ENCODE measurements at regions not wholly inside any gene's neighbourhood (a gene's known extent, or its start where the extent isn't known, plus 50 kb on each side); places are given as distances from the start of the nearest gene placed in this dataset.

DNA sequence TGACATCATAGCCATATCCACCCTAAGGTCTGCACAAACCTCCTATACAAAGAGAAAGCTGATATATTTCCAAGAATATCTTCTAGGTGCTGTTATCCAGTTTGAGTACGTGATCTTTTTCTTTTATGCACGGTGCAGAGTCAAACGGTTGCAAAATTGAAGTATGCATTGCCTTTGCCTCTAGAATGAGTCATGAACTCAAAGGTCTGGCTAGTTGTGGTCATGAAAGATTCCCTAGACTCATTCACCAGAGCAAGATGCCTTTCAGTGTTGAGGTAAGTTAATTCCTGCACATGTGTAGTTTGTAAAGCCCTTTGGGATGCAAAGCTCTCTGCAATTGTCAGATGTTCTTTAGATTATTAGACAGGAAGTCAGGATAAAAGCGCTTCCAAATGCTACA, 704.4 kb downstream of the PCDH19 start:
- FAIRE-seq = no peak

DNA sequence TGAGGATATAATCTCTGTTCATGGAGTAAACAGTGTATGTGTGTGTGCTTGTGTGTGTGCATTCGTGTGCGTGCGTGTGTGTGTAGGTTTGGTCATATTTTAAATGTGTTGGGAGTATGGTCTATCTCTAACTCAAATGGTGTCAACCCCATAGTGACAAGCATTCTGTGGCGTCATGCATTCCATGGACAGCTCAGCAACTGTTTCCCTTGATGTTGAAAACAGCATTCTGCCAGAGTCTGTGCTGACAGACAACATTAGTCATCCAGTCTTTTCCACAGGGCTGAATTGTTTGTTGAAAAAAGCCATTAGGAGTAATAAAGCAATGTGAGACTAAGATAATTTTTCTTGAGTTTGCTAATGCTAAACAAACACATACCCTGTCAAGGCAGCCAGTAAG, 706.6 kb downstream of the PCDH19 start:
- no peak for FAIRE-seq

DNA sequence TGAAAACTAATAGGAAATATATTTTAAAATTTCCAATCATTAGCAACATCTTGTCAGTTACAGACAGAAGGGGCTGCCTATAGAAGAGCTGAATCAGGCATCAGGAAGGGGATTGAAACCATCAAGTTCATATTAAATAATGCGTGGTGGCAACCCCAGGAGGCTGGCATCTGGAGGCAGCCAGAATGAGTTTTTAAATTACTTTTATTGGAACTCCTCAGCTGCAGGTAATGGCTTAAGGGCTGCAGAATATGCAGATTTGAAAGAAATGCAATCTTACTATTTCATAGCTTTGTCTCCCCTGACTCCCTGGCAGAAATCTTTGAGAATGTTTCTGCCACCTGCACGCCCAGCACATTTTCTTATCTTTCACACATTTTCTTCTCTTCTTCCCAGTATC, 711.6 kb downstream of the PCDH19 start:
- FAIRE-seq = no peak

DNA sequence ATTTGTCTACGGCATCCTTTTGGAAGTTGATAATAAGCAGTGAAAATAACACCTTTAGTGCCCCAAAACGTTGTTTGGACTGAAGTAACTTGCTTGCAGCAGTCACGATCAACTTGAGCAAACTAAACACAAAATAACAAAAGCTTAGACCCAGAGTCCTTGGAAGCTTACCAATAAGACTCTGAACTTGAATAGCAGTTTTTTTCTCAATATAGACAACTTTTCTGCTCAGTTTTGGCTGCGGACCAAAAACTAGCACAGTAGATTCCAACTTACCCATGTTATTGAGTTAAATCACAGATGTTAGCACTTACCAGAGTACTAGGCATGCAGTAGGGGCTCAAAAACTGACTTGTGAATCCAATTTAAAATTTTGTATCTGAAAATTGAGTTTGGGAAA, 746.9 kb downstream of the PCDH19 start:
- FAIRE-seq = no peak

DNA sequence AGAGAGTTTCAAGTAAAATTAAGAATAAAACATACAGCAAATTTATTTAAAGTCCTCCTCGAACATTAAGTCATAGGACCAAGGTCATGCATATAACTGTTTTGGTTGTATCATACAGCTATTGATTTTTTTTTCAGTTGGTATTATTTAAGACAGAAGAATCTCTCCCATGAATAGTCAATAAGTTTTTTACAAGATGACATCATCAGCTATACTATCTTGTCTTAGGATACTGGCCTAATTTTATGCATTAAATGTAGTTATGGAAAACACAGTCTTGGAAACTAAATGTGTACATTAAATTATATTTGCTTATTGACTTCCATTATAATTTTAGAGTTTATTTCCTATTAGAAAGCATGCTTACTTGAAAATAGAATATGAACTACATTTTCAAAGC, 755.9 kb downstream of the PCDH19 start:
- no peak for FAIRE-seq

DNA sequence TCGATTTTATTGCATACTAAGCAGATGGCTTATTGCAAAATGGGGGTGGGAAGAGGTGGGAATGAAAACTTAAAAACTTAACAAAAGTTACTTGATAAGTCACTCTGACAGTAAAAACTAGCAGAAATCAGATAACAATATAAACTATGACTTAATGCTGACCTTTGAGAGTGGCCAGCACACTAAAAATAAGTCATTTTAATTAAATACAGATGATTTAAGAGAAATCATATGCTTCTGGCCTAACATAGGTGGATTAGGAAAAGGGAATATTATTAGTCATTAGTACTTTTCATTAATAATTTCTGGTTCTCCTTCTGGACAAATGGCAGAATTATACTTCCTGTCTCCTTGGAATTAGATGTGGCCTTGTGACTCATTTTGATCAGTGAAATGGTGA, 756.7 kb downstream of the PCDH19 start:
- FAIRE-seq = no peak

DNA sequence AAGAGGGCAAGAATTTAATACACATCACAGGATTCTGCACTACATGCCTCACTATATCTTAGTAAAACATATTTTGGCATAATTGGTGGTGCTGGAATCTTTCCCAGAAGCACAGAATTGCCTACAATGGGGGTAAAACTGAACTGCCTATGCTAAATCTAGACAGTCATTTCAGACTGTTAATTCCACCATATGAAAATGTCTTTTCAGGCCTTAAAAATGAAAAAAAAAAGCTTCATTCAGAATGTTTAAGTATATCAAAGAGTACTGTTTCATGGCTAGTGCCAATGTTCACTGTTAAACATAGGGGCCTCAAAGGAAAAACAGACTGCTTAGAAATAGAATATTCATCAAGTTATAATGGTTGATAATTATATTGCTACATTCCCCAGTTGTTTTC, 797.0 kb downstream of the PCDH19 start:
- FAIRE-seq = no peak

DNA sequence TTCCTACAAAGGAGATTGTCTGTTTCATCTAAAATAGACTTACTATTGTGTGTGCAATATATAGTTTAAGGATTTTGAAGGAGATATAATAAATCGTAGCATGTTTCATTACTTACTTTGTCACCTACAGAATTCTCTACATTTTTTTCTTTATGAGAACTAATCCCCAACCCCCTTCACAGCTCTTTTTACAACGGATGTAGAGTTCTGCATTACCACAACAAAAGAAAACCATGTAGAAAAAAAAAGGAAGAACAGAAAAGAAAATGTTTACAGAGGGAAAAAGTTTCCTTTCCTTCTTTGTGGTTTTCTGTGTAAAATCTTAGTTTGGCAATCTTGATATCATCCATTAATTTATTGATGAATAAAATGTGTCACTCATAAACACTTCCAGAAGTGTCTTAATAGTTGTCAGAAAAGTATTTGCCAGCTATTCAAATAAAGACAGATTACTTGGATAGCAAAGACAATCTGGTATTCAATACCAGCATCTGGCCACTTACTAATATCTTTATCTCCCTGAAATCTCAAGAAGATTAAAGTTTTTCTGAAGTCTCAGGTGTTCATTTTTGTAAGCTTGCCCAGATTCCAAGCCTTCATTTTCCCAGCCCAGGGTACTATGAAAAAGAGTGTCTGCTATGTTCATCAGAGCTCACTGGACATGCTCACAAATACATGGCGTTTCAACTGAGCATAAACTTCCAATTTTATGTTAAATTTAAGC, 806.8 kb downstream of the PCDH19 start:
- no peak for FAIRE-seq

DNA sequence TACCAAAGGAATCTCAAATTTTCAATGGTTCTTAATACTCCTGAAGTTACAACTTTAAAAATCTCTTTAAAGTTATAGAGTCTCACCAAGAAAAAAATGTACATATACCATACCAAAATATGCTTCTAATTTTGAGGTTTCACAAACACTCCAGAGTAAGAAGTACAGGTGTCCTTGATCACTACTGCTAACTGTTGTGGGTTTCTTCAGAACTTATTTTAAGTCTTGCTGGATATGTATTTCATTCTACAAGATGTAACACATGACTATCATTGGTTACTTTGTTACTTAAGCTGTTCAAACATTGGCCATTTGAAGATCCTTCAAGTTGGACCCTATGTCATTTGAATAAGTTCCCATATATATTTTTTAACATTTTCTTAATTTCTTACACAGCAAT, 808.0 kb downstream of the PCDH19 start:
- FAIRE-seq = no peak

DNA sequence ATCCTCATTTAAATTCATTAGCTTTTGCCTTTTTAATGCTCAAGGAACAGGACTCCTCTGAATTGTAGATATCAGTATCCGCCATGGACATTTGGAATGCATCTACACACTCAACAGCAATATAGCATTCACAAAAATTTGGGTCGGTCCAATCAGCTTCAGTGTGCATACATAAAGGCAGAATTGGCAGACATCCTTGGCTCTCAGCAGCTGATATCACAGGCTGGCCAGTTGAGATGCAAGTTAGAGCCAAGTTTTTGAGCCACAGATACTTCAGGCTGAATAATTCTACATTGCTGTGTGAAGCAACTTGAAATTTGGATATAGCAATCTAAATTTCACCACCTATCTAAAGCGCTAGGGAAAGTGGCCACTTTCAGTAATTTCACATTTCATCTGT, 821.1 kb downstream of the PCDH19 start:
- FAIRE-seq = no peak

DNA sequence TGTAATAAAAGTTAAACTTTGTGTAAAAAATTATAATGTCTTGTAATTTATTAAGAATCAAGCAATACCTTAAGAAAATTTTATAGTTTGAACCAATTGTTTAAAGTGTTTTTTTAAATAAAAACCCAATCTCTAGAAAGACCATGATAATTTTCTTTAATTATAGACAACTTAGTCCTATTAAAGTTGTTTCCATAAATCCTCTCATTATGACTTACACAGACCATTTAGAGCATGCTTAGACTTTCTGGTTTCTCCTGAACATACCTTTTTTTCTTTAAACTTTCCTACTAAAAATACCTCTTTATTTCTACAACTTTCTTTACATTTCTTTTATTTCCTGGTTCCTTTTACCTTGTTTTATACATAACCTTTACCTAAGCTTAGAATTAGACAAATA, 837.4 kb downstream of the PCDH19 start:
- no peak for FAIRE-seq

DNA sequence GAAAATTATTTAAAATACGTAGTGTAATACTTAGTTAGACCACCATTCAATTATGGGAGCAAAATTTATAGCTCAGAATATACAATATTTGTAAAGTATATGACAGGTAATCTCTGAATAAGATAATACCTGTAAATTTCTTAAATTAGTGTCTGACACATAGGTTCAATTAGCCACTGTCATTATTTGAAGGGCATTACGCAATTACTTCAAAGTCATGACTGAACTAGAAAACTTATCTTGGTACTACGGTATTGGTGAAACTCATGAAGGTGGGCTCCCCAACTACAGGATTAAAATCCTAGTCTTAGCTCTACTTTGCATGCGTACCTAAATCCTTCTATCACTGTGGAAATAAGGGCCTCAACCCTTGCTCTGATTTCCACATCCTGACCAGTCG, 860.7 kb downstream of the PCDH19 start:
- no peak for FAIRE-seq

DNA sequence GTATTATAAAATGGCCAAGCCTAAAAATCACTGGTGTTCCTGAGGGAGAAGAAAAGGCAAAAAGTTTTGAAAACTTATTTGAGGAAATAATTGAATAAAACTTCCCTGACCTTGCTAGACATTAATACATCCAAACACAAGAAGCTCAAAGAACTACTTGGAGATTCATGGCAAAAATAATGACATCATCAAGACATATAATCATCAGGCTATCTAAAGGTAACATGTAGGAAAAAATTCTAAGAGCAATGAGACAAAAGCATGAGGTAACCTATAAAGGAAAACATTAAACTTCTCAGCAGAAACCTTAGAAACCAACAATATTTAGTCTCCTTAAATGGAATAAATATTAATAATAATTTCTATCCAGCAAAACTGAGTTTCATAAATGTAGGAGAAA, 887.6 kb downstream of the PCDH19 start:
- FAIRE-seq = no peak

DNA sequence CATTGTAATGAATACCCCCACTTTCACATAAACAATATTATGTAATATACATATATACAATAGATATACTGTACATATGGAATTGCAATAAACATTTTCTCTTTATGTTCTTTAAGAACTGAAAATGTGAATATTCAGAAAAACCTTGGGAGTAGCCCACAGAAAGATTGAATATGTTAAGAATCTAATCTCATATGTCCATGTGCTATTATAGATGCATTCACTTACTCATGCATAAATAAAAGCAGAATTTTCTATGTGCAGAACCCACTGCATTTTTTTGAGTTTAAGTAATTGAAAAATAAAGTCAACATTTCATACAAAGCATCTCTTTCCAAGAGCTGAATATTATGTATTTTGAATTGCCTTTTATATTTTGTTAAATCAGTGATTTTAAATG, 902.3 kb downstream of the PCDH19 start:
- no peak for FAIRE-seq

DNA sequence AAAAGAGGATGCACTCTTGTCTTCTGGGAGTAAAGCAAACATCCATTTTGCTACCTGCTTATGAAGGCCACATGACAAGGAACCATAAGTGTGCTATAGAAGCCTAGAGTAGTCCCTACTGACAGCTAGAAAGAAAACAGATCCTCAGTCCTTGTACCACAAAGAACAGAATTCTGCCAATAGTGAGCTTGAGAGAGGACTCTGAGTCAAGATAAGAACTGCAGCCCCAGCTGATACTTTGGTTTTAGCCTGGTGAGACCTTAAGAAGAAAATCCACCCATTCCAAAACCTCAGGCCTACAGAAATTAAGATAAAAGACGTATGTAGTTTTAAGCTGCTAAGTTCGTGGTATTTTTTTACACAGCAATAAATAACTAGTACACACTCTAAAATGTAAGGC, 914.6 kb downstream of the PCDH19 start:
- no peak for FAIRE-seq

DNA sequence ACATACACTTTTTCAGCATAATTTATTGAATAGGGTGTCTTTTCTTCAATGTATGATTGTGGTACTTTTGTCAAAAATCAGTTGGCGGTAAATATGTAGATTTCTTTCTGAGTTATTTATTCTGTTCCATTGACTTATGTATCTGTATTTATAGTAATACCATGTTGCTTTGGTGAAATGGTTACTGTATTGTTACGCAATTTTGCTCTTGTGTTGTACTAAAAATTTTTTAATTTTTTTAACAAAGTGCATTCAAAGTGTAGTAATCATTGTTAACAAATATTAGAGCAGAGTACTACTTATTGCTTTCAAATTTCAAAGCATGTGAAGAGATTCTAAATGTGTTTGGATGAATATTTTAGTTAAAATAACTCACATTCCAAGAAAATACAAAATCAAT, 915.4 kb downstream of the PCDH19 start:
- FAIRE-seq = no peak

DNA sequence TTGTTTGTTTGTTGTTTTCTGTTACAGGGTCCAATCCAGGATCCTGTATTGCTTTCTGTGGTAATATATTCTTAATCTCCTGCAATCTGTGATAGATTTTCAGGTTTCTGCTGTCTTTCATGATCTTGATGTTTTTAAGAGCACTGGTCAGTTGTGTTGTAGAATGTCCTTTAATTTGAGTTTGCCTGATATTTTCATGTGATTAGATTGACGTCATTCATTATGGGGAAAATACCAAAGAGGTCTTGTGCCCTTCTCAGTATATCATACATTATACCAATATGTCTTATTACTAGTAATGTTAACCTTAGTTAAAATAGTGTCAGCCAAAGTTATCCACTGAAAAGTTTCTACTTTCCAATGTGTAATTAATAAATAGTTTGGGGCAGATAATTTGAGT, 929.3 kb downstream of the PCDH19 start:
- no peak for FAIRE-seq

DNA sequence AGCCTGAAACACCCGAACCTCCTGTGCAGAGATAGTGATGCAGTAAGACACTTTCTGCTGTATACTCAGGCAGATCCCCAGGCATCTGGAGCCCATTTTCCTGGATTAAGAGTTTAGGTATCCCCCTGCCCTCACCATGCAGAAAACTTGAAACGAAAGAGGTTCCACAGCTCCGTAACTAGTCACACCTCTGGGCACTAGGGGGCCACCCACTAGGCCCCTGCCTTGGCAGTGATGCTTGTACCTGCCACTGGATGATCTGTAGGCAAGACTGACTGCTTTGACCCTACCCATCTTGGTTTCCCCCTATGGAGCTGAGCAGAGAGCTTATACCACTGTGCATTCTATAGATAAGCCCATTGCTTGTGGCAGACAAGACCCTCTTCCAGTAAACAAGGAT, 940.6 kb downstream of the PCDH19 start:
- no peak for FAIRE-seq

DNA sequence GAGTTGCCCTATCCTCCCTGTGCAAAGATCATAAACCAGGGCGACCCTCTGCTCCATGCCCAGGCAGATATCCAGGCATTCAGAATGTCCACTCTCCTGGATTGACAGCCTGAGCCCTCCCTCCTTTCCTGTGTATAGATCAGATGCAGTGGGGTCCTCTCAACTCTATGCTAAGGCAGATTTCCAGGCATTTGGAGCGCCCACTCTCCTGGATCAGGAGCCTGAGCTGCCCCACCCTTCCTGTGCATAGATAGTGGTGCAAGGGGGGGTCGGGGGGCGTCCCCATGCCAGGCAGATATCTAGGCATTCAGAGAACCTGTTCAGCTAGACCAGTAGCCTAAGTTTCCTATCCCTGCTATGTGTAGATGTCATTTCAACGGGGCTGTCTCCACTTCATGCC, 941.1 kb downstream of the PCDH19 start:
- FAIRE-seq = no peak

DNA sequence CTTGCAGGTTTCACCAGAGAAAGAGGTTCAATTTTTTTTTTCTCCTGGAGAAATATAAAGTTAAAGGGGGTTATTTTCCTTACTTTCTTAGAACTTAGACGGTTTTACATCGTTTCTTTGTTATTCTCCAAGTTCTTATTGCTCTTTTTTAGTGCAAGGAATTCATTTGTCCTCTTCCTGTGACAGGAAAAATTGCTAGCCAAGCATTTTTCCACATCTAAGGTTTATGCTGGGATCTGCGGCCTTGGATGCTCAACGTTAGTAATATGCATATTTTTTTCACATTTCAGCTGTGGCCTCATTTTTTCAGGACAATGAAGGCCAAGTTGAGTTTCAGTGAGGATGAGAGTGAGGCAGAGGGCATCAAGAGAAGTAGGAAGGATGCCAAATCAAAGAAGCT, 948.9 kb downstream of the PCDH19 start:
- no peak for FAIRE-seq

DNA sequence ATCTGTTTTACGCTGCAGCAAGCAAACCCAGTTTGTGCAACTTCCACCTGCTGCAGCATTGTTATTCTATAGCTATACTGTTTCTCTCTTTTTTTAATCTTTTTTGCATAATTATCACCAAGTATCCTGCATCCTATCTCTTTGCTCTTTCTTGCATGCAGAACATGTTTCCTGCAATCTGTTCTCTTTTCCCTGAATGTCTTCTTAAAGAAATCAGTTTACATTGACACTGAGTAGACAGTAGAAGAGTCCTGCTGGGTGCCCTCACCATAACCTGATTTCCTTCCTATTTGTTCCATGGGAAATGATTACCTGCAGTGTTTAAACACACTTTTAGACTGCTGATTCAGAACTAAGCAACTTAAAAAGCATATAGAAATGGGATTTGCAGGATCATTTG, 964.7 kb downstream of the PCDH19 start:
- no peak for FAIRE-seq

DNA sequence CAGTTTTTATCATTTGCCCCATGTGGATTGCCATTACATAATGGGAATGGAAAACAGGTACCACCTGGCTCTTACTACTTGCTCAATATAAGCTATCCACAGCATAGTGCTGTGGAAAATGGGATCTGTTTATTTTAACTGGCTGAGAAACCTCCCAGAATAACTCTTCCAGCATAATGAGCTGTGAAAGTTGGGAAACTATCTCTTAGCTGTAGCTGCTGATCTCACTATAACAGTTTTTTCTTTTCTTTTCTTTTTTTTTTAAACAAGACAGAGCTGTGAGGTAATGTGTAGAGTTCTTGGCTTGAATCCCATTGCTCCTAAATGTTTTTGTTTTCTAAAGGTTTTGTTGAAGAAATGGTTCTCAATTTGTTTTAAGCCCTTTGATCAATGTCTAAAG, 988.3 kb downstream of the PCDH19 start:
- FAIRE-seq = no peak

DNA sequence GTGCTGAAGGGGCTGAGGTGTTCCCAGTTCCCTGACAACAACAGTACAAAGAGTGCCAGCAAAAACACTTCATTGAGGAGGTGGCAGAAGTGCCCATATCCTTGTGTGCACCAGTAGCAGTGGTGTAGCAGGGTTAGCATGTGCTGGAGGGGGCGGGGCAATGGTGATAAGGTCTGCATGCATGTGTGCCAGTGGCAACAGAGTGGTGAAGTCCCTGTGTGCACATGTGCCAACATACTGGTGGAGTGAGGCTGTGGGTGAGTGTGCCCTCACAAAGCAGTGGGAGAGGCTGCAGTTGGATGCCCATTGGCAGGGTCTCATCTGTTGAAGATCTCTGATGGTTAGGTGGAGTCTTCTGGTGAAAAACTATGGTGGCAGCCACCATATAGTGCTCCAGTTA, 994.6 kb downstream of the PCDH19 start:
- FAIRE-seq = no peak

DNA sequence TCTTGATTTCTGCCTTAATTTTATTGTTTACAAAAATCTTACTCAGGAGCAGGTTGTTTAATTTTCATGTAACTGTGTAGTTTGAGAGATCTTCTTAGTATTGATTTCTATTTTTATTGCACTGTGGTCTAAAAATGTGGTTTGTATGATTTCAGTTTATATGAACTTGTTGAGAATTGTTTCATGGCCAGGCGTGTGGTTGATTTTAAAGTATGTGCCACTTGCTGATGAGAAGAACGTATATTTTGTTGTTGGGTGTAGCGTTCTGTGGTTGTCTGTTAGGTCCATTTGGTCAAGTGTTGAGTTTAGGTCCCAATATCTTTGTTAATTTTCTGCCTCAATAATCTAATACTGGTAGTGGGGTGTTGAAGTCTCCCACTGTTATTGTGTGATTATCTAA, 996.8 kb downstream of the PCDH19 start:
- no peak for FAIRE-seq

DNA sequence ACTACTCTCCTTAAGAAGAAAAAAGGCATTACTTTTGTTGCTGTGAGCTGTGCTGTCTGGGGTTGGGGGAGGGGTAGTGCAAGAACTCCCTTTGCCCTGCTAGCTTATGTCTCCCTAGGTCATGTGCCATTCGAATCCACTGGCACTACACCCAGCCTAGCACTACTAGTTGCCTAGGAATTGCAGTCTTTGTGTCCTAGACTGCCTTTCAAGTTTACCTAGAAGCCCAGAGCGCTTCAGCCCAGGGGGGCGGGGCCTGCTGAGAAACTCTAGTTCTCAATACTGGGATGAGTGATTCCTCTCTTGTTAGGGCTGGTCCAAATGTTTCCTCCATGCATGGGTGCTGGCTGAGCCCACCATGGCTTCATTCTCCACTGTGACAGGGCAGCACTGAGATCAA, 1011.5 kb downstream of the PCDH19 start:
- no peak for FAIRE-seq

DNA sequence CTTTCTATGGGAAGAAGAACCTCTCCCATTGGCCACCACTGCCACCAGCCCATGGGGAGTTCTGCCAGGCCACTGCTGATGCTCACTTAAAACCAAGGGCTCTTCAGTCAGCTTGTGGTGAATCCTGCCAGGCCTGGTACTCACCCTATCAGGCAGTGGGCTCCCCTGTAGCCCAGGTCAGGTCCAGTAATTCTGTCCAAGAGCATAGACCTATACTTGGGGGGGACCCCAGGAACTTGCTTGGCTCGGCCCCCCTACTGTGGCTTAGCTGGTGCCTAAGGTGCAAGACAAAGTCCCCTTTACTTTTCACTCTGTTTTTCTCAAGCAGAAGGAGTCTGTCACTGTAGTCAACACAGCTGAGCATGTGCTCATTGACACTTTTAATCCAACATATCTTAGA, 1012.2 kb downstream of the PCDH19 start:
- FAIRE-seq = no peak
